22Rv1 (cell line): ENCODE measurements at regions not wholly inside any gene's neighbourhood (a gene's known extent, or its start where the extent isn't known, plus 50 kb on each side); places are given as distances from the start of the nearest gene placed in this dataset.

Source experiments
- ZFX ChIP-seq: fragments of 450-650 bp; IDR thresholded peaks from 2 replicates; pipeline ENCODE4 v1.6.1; 2017; ENCODE audit warnings: antibody characterized with exemption, borderline replicate concordance
- TF ChIP-seq, protein P1 (sequence below): fragments of 450-650 bp; IDR thresholded peaks from 2 replicates; pipeline ENCODE4 v1.5.1; 2017; ENCODE audit warnings: mild to moderate bottlenecking

DNA sequence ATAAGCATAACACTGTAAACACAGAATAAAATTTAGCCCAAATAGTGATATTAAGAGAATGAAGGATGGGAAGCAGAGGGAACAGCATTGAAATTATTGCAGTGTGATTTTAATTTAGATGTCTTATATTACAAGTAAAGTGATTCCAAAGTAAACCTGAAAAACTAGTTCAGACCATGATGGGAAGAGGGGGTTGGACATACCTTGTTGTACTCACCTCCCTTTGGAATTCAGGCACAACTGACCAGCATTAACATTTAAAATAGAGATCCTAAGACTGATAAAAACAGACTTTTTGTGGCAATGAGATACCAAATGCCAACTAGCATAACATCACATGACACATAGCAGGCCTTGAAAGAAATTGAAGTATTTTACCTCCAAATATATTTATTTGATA, 210.0 kb upstream of the ADRA1D start:
- TF ChIP-seq, protein P1, sequence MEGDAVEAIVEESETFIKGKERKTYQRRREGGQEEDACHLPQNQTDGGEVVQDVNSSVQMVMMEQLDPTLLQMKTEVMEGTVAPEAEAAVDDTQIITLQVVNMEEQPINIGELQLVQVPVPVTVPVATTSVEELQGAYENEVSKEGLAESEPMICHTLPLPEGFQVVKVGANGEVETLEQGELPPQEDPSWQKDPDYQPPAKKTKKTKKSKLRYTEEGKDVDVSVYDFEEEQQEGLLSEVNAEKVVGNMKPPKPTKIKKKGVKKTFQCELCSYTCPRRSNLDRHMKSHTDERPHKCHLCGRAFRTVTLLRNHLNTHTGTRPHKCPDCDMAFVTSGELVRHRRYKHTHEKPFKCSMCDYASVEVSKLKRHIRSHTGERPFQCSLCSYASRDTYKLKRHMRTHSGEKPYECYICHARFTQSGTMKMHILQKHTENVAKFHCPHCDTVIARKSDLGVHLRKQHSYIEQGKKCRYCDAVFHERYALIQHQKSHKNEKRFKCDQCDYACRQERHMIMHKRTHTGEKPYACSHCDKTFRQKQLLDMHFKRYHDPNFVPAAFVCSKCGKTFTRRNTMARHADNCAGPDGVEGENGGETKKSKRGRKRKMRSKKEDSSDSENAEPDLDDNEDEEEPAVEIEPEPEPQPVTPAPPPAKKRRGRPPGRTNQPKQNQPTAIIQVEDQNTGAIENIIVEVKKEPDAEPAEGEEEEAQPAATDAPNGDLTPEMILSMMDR: no peak
- no peak for TF ChIP-seq ZFX
